Left renal pelvis (tissue), 4 donors: ENCODE measurements at regions not wholly inside any gene's neighbourhood (a gene's known extent, or its start where the extent isn't known, plus 50 kb on each side); places are given as distances from the start of the nearest gene placed in this dataset.

ENCODE experiments used
- DNase-seq, 4 donors: peaks; one replicate each; pipeline ENCODE4 v3.0.0-alpha.2; 2013; ENCODE audit warnings: low read depth in 4 of 4, low spot score in 3 of 4

GRCh38 chr9:13513286-13513685, 233.8 kb upstream of the MPDZ start:
- peak in 3 of 4 donors; percentile 28 to 33 (median 29) for DNase-seq

GRCh38 chr9:13508681-13509080, 229.2 kb upstream of the MPDZ start:
- DNase-seq = no peak

- no peak for DNase-seq
Observed at GRCh38 chr9:13508086-13508485, 228.6 kb upstream of the MPDZ start.

- no peak for DNase-seq
Observed at GRCh38 chr9:13505797-13506196, 226.3 kb upstream of the MPDZ start.

GRCh38 chr9:13503599-13503998, 224.1 kb upstream of the MPDZ start:
- no peak for DNase-seq

- no peak for DNase-seq
Observed at GRCh38 chr9:13502484-13502883, 223.0 kb upstream of the MPDZ start.

- DNase-seq = no peak
Observed at GRCh38 chr9:13501018-13501417, 221.5 kb upstream of the MPDZ start.

- DNase-seq = no peak
Observed at GRCh38 chr9:13500034-13500433, 220.5 kb upstream of the MPDZ start.

GRCh38 chr9:13493697-13494096, 214.2 kb upstream of the MPDZ start:
- no peak for DNase-seq

- DNase-seq = no peak
Observed at GRCh38 chr9:13491493-13492424, 212.3 kb upstream of the MPDZ start.

- DNase-seq = no peak
Observed at GRCh38 chr9:13491138-13491492, 211.6 kb upstream of the MPDZ start.

- no peak for DNase-seq
Observed at GRCh38 chr9:13487936-13488335, 208.4 kb upstream of the MPDZ start.

GRCh38 chr9:13487498-13487897, 208.0 kb upstream of the MPDZ start:
- DNase-seq = no peak

GRCh38 chr9:13487071-13487470, 207.6 kb upstream of the MPDZ start:
- DNase-seq = no peak

GRCh38 chr9:13485068-13485596, 205.6 kb upstream of the MPDZ start:
- DNase-seq = no peak

- no peak for DNase-seq
Observed at GRCh38 chr9:13484186-13484585, 204.7 kb upstream of the MPDZ start.

GRCh38 chr9:13481274-13481673, 201.8 kb upstream of the MPDZ start:
- DNase-seq = no peak

GRCh38 chr9:13480693-13481092, 201.2 kb upstream of the MPDZ start:
- DNase-seq = no peak

- DNase-seq = no peak
Observed at GRCh38 chr9:13479096-13479495, 199.6 kb upstream of the MPDZ start.

- no peak for DNase-seq
Observed at GRCh38 chr9:13478639-13479038, 199.1 kb upstream of the MPDZ start.

GRCh38 chr9:13478160-13478559, 198.7 kb upstream of the MPDZ start:
- DNase-seq = no peak

- no peak for DNase-seq
Observed at GRCh38 chr9:13470836-13471235, 191.3 kb upstream of the MPDZ start.
